NB4 (cell line): ENCODE measurements at regions not wholly inside any gene's neighbourhood (a gene's known extent, or its start where the extent isn't known, plus 50 kb on each side); places are given as distances from the start of the nearest gene placed in this dataset.
"Not testable (repeated sequence)": the region's sequence is repeated elsewhere in the genome, so short reads cannot be mapped to it uniquely, and the experiment has no call there.

Source experiments
- DNase-seq: peaks from one replicate; pipeline ENCODE4 v3.0.0; 2010; ENCODE audit warnings: low read depth
- H3K4me3 ChIP-seq: one replicate; pipeline ENCODE4 v1.5.1; 2011; ENCODE audit warnings: mild to moderate bottlenecking, low read depth, low read length, moderate library complexity
- CTCF ChIP-seq: IDR thresholded peaks from one replicate; pipeline ENCODE4 v1.5.1; 2012; ENCODE audit warnings: low read depth, low read length
- MAX ChIP-seq: IDR thresholded peaks from 2 replicates; pipeline ENCODE4 v1.6.1; 2011; ENCODE audit warnings: low read depth, low read length
- MYC ChIP-seq: IDR thresholded peaks from 2 replicates; pipeline ENCODE4 v1.6.1; 2011; ENCODE audit warnings: low read depth, low read length
- POLR2A ChIP-seq: IDR thresholded peaks from 2 replicates; pipeline ENCODE4 v1.6.1; 2011; ENCODE audit warnings: mild to moderate bottlenecking; ENCODE audit not compliant: insufficient read length; ENCODE audit errors: extremely low read depth

GRCh38 chr9:73280113-73280512, 128.4 kb downstream of the ANXA1 start:
- H3K4me3 ChIP-seq: no peak overlapping the region
- TF ChIP-seq POLR2A (no peak), CTCF (no peak), MAX (no peak), MYC (no peak)
- no peak for DNase-seq

- no peak for TF ChIP-seq MYC
- no peak for TF ChIP-seq CTCF
- TF ChIP-seq POLR2A: no peak
- TF ChIP-seq MAX: no peak
- H3K4me3 ChIP-seq: no peak overlapping the region
- DNase-seq: no peak
These were observed 132.7 kb downstream of the ANXA1 start for GRCh38 chr9:73284377-73284776.

- no peak for DNase-seq
- no peak overlapping the region for H3K4me3 ChIP-seq
- TF ChIP-seq CTCF: no peak
- no peak for TF ChIP-seq MYC
- TF ChIP-seq POLR2A: no peak
- TF ChIP-seq MAX: no peak
These were observed 142.7 kb downstream of the ANXA1 start for GRCh38 chr9:73294336-73294735.

GRCh38 chr9:73325983-73326382, 174.3 kb downstream of the ANXA1 start:
- H3K4me3 ChIP-seq: no peak overlapping the region
- TF ChIP-seq MAX (no peak), MYC (no peak), CTCF (no peak), POLR2A (no peak)
- no peak for DNase-seq

- no peak overlapping the region for H3K4me3 ChIP-seq
- no peak for DNase-seq
- TF ChIP-seq MYC (no peak), MAX (no peak), POLR2A (no peak)
These were observed 175.5 kb downstream of the ANXA1 start for GRCh38 chr9:73327149-73327548.

GRCh38 chr9:73337182-73337581, 185.5 kb downstream of the ANXA1 start:
- not testable (repeated sequence) for DNase-seq, H3K4me3 ChIP-seq

GRCh38 chr9:73344060-73344459, 192.4 kb downstream of the ANXA1 start:
- no peak for DNase-seq
- no peak overlapping the region for H3K4me3 ChIP-seq
- no peak for TF ChIP-seq CTCF
- no peak for TF ChIP-seq POLR2A
- TF ChIP-seq MAX: no peak
- no peak for TF ChIP-seq MYC
